NCI-H2107 treated with DMSO at 0.1 percent for 48 hours (cell line): ENCODE measurements at regions not wholly inside any gene's neighbourhood (a gene's known extent, or its start where the extent isn't known, plus 50 kb on each side); places are given as distances from the start of the nearest gene placed in this dataset.
"Not testable (repeated sequence)": the region's sequence is repeated elsewhere in the genome, so short reads cannot be mapped to it uniquely, and the experiment has no call there.

Experiments used
- DNase-seq: peaks from one replicate; lab custom pipeline; 2025; ENCODE audit not compliant: unreplicated experiment; lab: John Stamatoyannopoulos, UW

GRCh38 chr17:20633268-20634059 is 53.9 kb downstream of the CDRT15L2 start:
- not testable (repeated sequence) for DNase-seq

- not testable (repeated sequence) for DNase-seq
Measured at GRCh38 chr17:20640147-20640546, 60.6 kb downstream of the CDRT15L2 start.

- not testable (repeated sequence) for DNase-seq
Measured at GRCh38 chr17:20646661-20647272, 67.2 kb downstream of the CDRT15L2 start.

- not testable (repeated sequence) for DNase-seq
Measured at GRCh38 chr17:20649097-20649767, 69.7 kb downstream of the CDRT15L2 start.

GRCh38 chr17:20651022-20651421 is 71.5 kb downstream of the CDRT15L2 start:
- DNase-seq: not testable (repeated sequence)

GRCh38 chr17:20651736-20652135 is 72.2 kb downstream of the CDRT15L2 start:
- not testable (repeated sequence) for DNase-seq

- not testable (repeated sequence) for DNase-seq
Measured at GRCh38 chr17:20653391-20653790, 73.9 kb downstream of the CDRT15L2 start.

GRCh38 chr17:20654114-20654513 is 74.6 kb downstream of the CDRT15L2 start:
- not testable (repeated sequence) for DNase-seq

- DNase-seq: not testable (repeated sequence)
Measured at GRCh38 chr17:20654575-20654974, 75.1 kb downstream of the CDRT15L2 start.

GRCh38 chr17:20665103-20665955 is 85.8 kb downstream of the CDRT15L2 start:
- DNase-seq: not testable (repeated sequence)

- DNase-seq: not testable (repeated sequence)
Measured at GRCh38 chr17:20666689-20667088, 87.2 kb downstream of the CDRT15L2 start.

GRCh38 chr17:20667712-20668111 is 88.2 kb downstream of the CDRT15L2 start:
- not testable (repeated sequence) for DNase-seq

GRCh38 chr17:20668316-20668715 is 88.8 kb downstream of the CDRT15L2 start:
- not testable (repeated sequence) for DNase-seq

GRCh38 chr17:20668868-20669267 is 89.3 kb downstream of the CDRT15L2 start:
- DNase-seq: not testable (repeated sequence)

- not testable (repeated sequence) for DNase-seq
Measured at GRCh38 chr17:20670506-20670905, 91.0 kb downstream of the CDRT15L2 start.

- DNase-seq: not testable (repeated sequence)
Measured at GRCh38 chr17:20674374-20674773, 94.8 kb downstream of the CDRT15L2 start.

- DNase-seq: not testable (repeated sequence)
Measured at GRCh38 chr17:20675707-20676106, 96.2 kb downstream of the CDRT15L2 start.

GRCh38 chr17:20676656-20677055 is 97.1 kb downstream of the CDRT15L2 start:
- DNase-seq: not testable (repeated sequence)

GRCh38 chr17:20677469-20677868 is 97.9 kb downstream of the CDRT15L2 start:
- DNase-seq: not testable (repeated sequence)

- DNase-seq: not testable (repeated sequence)
Measured at GRCh38 chr17:20678424-20678823, 98.9 kb downstream of the CDRT15L2 start.
